Stomach (tissue), 8 donors: ENCODE measurements at regions not wholly inside any gene's neighbourhood (a gene's known extent, or its start where the extent isn't known, plus 50 kb on each side); places are given as distances from the start of the nearest gene placed in this dataset.

Source experiments
- DNase-seq, 2 donors: peaks; one replicate each; pipeline versions ENCODE4 v3.0.0 to v3.0.0-alpha.2; 2013 to 2019
- H3K27ac ChIP-seq, 5 donors: fragments of 200-600 bp in 4 of 5; sonication (generic) in 4 of 5; one replicate each; pipeline ENCODE4 v1.5.1; 2013 to 2019; ENCODE audit warnings: mild to moderate bottlenecking in 1 of 5, moderate library complexity in 1 of 5
- H3K27me3 ChIP-seq, 3 donors: fragments of 200-600 bp; sonication (generic); one replicate each; pipeline ENCODE4 v1.5.1; 2017 to 2019; ENCODE audit warnings: mixed run types in 1 of 3
- H3K36me3 ChIP-seq, 4 donors: fragments of 200-600 bp; sonication (generic); 1 replicate in 3 of 4; 2 replicates in 1 of 4; pipeline ENCODE4 v1.5.1; 2016 to 2019
- H3K4me1 ChIP-seq, 4 donors: fragments of 200-600 bp; sonication (generic); one replicate each; pipeline ENCODE4 v1.5.1; 2016 to 2019
- H3K4me3 ChIP-seq, 4 donors: fragments of 200-600 bp; sonication (generic) in 3 of 4; one replicate each; pipeline ENCODE4 v1.5.1; 2016 to 2019; ENCODE audit warnings: mild to moderate bottlenecking in 1 of 4
- H3K9me3 ChIP-seq, 4 donors: fragments of 200-600 bp; sonication (generic); one replicate each; pipeline ENCODE4 v1.5.1; 2016 to 2019
- EP300 ChIP-seq: sonication (generic); formaldehyde crosslinking; IDR thresholded peaks from one replicate; pipeline ENCODE4 v1.6.1; 2017; ENCODE audit warnings: antibody characterized with exemption
- POLR2A ChIP-seq, 4 donors: fragments of 450-650 bp; IDR thresholded peaks; one replicate each; pipeline ENCODE4 v1.6.1; 2016; ENCODE audit warnings: antibody characterized with exemption in 4 of 4, control low read depth in 2 of 4, mild to moderate bottlenecking in 1 of 4, moderate library complexity in 1 of 4
- POLR2AphosphoS5 ChIP-seq, 3 donors: sonication (generic); formaldehyde crosslinking; IDR thresholded peaks; one replicate each; pipeline ENCODE4 v1.6.1; 2016; ENCODE audit warnings: antibody characterized with exemption in 3 of 3
- WGBS, 5 donors: extraction: QIAGEN DNeasy Blood & Tissue Kit in 3 of 5; methylation state at CpG; one replicate each; pipeline versions ENCODE4 v1.1.5 to v1.1.7; 2013 to 2018; 5-methylcytosine and 5-hydroxymethylcytosine counted together
- intact Hi-C: fragments of 100-400 bp; cut with DNase I; formaldehyde crosslinking; loops from one replicate; pipeline ENCODE4 v1.15.1; 2023; ENCODE audit warnings: low total_unique reads
- TF ChIP-seq, protein P1 (sequence below), 7 experiments: fragments of 450-650 bp in 4 of 7; fragments of 200-600 bp in 3 of 7; sonication (generic) in 3 of 7; IDR thresholded peaks; one replicate each; pipeline ENCODE4 v1.5.1; 2016 to 2019; ENCODE audit warnings: antibody characterized with exemption in 7 of 7, control low read depth in 2 of 7, mild to moderate bottlenecking in 1 of 7
- donor health status: healthy with polysubstance abuse.
- donor health status: Bipolar disorder and iron deficiency.
- donor health status: healthy.

- Histone ChIP-seq H3K27me3 (no peaks in the 10 kb centered on the region), H3K27ac (no peak overlapping the region), H3K4me3 (no peak overlapping the region), H3K9me3 (no peaks in the 10 kb centered on the region), H3K36me3 (no peaks in the 10 kb centered on the region), H3K4me1 (no peaks in the 10 kb centered on the region)
- intact Hi-C loops = no loop called here
- TF ChIP-seq, protein P1, sequence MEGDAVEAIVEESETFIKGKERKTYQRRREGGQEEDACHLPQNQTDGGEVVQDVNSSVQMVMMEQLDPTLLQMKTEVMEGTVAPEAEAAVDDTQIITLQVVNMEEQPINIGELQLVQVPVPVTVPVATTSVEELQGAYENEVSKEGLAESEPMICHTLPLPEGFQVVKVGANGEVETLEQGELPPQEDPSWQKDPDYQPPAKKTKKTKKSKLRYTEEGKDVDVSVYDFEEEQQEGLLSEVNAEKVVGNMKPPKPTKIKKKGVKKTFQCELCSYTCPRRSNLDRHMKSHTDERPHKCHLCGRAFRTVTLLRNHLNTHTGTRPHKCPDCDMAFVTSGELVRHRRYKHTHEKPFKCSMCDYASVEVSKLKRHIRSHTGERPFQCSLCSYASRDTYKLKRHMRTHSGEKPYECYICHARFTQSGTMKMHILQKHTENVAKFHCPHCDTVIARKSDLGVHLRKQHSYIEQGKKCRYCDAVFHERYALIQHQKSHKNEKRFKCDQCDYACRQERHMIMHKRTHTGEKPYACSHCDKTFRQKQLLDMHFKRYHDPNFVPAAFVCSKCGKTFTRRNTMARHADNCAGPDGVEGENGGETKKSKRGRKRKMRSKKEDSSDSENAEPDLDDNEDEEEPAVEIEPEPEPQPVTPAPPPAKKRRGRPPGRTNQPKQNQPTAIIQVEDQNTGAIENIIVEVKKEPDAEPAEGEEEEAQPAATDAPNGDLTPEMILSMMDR (IDR thresholded peaks at IDR 0.05) = no peak
- TF ChIP-seq POLR2A (IDR thresholded peaks at IDR 0.05) = no peak
- TF ChIP-seq POLR2AphosphoS5 (IDR thresholded peaks at IDR 0.05) = no peak
- no peak for TF ChIP-seq EP300
- no peak for DNase-seq
- 62 to 88% (median 70%) methylated on average over 8 to 9 of the region's 9 CpGs for WGBS, 5 donors
These were observed 222.3 kb upstream of the SPOCK3 start for GRCh38 chr4:167456619-167457018.

DNA sequence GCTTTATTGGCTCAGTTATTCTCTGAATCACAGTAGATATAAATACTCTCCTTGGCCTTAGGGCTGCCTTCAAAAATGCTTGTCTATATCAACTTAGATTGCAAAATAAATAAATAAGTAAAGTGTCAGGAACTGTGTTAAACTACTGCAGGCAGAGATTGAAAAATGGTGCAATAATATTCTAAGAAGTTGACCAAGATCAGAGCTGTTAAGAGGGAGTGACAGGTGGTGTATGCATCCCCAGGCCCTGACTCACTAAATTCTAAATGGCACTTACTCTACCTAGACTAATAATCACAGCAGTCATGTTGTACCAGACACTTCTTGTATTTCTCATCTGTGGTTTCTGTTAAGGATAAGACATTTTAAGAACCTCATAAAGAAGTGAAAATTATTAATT is 235.1 kb upstream of the SPOCK3 start:
- Histone ChIP-seq H3K9me3 (no peaks in the 10 kb centered on the region), H3K27ac (no peak overlapping the region), H3K4me1 (no peaks in the 10 kb centered on the region), H3K36me3 (no peaks in the 10 kb centered on the region), H3K27me3 (no peaks in the 10 kb centered on the region), H3K4me3 (no peak overlapping the region)
- intact Hi-C loops = no loop called here
- TF ChIP-seq EP300 (no peak), POLR2AphosphoS5 (IDR thresholded peaks at IDR 0.05) (no peak), POLR2A (IDR thresholded peaks at IDR 0.05) (no peak)
- TF ChIP-seq, protein P1 (IDR thresholded peaks at IDR 0.05) = no peak
- no peak for DNase-seq

DNA sequence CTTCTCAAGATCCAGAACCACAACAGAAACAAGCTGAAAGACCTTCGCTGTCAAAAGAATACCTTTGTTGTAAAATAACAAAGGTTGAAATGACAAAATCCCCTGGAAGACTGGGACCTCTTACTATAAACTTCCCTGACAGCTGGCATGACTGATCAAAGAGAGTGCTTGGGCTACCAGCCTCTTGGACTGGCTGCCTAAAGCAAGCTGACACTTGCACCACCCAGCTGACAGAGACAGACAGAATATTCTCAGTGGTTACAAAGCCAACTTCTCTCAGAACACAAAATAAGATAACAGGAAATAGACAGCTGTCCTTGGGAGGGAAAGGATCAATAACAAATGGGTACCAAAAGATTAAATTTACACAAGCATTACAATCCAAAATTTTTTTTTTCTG is 241.7 kb upstream of the SPOCK3 start:
- WGBS, 5 donors = 78 to 91% (median 84%) methylated on average over 1 of the region's 1 CpG
- Histone ChIP-seq H3K4me1 (no peaks in the 10 kb centered on the region), H3K27ac (no peak overlapping the region), H3K4me3 (no peak overlapping the region), H3K36me3 (no peaks in the 10 kb centered on the region), H3K9me3 (no peaks in the 10 kb centered on the region), H3K27me3 (no peaks in the 10 kb centered on the region)
- DNase-seq = no peak
- intact Hi-C loops = no loop called here
- TF ChIP-seq EP300 (no peak), POLR2AphosphoS5 (IDR thresholded peaks at IDR 0.05) (no peak), POLR2A (IDR thresholded peaks at IDR 0.05) (no peak)
- TF ChIP-seq, protein P1 (IDR thresholded peaks at IDR 0.05) = no peak

DNA sequence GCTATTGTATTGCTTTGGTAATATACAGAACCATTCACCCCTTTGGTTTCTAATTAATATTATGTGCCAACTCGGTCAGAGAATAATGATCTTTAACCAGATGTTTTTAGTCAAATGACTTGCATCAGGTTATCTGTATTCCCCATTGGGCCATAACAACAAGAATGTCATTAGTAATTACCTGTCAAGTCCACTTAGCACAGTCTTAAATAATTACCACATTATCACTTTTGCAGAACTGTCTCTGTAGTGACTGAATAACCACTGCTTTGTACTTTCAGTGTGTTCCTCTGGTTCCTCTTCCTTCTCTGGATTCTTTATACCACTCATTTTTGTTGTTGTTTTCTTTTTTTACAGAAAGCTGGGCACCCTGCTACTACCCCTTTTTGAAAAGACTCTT is 257.7 kb upstream of the SPOCK3 start:
- Histone ChIP-seq H3K27me3 (no peaks in the 10 kb centered on the region), H3K4me3 (no peak overlapping the region), H3K9me3 (peaks cover 0 to 16% (median 6%) of the 10 kb centered on the region in 4 donors), H3K36me3 (no peaks in the 10 kb centered on the region), H3K27ac (no peak overlapping the region), H3K4me1 (no peaks in the 10 kb centered on the region)
- WGBS, 5 donors = 30 to 43% (median 41%) methylated on average over 1 of the region's 1 CpG
- TF ChIP-seq POLR2A (IDR thresholded peaks at IDR 0.05) (no peak), EP300 (no peak), POLR2AphosphoS5 (IDR thresholded peaks at IDR 0.05) (no peak)
- TF ChIP-seq, protein P1 (IDR thresholded peaks at IDR 0.05) = no peak
- no peak for DNase-seq
- intact Hi-C loops = no loop called here
